ENCODE measurements at regions not wholly inside any gene's neighbourhood (a gene's known extent, or its start where the extent isn't known, plus 50 kb on each side); places are given as distances from the start of the nearest gene placed in this dataset.

DNA sequence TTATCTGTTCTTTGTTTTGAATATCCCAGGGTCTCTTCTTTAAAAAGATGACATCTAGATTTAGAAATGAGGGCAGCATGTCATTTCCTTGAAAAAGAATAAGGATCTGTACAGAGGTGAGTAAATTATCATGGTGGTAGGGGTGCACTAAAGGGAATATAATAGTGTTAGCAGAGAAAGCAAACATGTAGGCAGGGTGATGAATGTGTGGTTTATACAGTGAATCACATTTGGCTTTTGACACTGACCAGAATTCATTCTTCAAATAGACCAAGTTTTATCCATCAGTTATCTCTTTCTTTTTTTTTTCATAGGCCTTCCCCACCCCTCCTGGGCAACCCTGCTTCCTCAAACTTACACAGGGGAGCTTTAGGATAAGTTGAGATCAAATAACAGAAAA lies 184.5 kb upstream of the LRP1B start:
- Histone ChIP-seq H3K9me3 (no peaks in the 10 kb centered on the region), H3K4me1 (ENCODE audit: control insufficient read depth in 1 of 2, insufficient read depth in 2 of 2, low read depth in 1 of 2, low read length in 1 of 2) (no peaks in the 10 kb centered on the region), H3K4me3 (ENCODE audit: low read depth in 2 of 2, low read length in 1 of 2) (no peak overlapping the region), H3K27me3 (ENCODE audit: insufficient read depth) (no peaks in the 10 kb centered on the region), H3K36me3 (replicated peaks in 1 of 2; ENCODE audit: control insufficient read depth in 1 of 2, insufficient read depth in 2 of 2, low read length in 1 of 2) (no peaks in the 10 kb centered on the region), H3K9me2 (no peaks in the 10 kb centered on the region), H4K20me1 (ENCODE audit: insufficient read depth) (no peaks in the 10 kb centered on the region), H3K27ac (ENCODE audit: low read depth in 2 of 2, low read length in 1 of 2) (no peak overlapping the region), H3K4me2 (no peak overlapping the region), H3K79me2 (ENCODE audit: insufficient read depth) (no peaks in the 10 kb centered on the region), H3K9ac (no peak overlapping the region), H2AFZ (ENCODE audit: low read depth) (no peak overlapping the region), H3F3A (replicated peaks; ENCODE audit: insufficient read depth) (no peaks in the 10 kb centered on the region)
- CTCF ChIA-PET: no interaction called here
- POLR2A ChIA-PET: no interaction called here
- DNase-seq: no peak
- TF ChIP-seq, protein P1, sequence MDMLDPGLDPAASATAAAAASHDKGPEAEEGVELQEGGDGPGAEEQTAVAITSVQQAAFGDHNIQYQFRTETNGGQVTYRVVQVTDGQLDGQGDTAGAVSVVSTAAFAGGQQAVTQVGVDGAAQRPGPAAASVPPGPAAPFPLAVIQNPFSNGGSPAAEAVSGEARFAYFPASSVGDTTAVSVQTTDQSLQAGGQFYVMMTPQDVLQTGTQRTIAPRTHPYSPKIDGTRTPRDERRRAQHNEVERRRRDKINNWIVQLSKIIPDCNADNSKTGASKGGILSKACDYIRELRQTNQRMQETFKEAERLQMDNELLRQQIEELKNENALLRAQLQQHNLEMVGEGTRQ (IDR thresholded peaks at IDR 0.05; ENCODE audit: borderline replicate concordance, low read depth, low read length): no peak
- TF ChIP-seq, protein P2, sequence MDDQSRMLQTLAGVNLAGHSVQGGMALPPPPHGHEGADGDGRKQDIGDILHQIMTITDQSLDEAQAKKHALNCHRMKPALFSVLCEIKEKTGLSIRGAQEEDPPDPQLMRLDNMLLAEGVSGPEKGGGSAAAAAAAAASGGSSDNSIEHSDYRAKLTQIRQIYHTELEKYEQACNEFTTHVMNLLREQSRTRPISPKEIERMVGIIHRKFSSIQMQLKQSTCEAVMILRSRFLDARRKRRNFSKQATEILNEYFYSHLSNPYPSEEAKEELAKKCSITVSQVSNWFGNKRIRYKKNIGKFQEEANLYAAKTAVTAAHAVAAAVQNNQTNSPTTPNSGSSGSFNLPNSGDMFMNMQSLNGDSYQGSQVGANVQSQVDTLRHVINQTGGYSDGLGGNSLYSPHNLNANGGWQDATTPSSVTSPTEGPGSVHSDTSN (IDR thresholded peaks at IDR 0.05): 0 out of 2 replicates have a peak, but pooled peaks have one; percentile 24

DNA sequence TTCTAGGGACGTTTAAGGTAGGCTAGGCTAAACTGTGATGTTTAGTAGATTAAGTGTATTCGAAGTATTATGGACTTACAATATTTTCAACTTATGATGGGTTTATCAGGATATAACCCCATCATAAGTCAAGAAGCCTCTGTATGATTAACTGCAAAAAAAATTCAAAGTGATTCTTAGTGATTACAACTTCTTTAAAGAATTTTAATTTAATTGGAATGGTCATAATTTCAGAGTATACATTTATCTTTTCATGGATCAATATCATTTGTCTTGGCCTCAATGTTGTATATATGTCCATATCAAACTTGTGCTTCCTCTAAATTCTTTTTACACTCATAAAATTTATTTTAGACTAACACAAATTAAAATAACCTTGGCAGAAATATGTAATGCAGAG lies 183.3 kb upstream of the LRP1B start:
- Histone ChIP-seq H4K20me1 (ENCODE audit: insufficient read depth) (no peaks in the 10 kb centered on the region), H3K27ac (ENCODE audit: low read depth in 2 of 2, low read length in 1 of 2) (no peak overlapping the region), H2AFZ (ENCODE audit: low read depth) (no peak overlapping the region), H3K9me2 (no peaks in the 10 kb centered on the region), H3K4me2 (no peak overlapping the region), H3K4me1 (ENCODE audit: control insufficient read depth in 1 of 2, insufficient read depth in 2 of 2, low read depth in 1 of 2, low read length in 1 of 2) (no peaks in the 10 kb centered on the region), H3F3A (replicated peaks; ENCODE audit: insufficient read depth) (no peaks in the 10 kb centered on the region), H3K27me3 (ENCODE audit: insufficient read depth) (no peaks in the 10 kb centered on the region), H3K9me3 (no peaks in the 10 kb centered on the region), H3K36me3 (replicated peaks in 1 of 2; ENCODE audit: control insufficient read depth in 1 of 2, insufficient read depth in 2 of 2, low read length in 1 of 2) (no peaks in the 10 kb centered on the region), H3K9ac (no peak overlapping the region), H3K79me2 (ENCODE audit: insufficient read depth) (no peaks in the 10 kb centered on the region), H3K4me3 (ENCODE audit: low read depth in 2 of 2, low read length in 1 of 2) (no peak overlapping the region)
- 33% methylated on average over 2 of the region's 2 CpGs for WGBS (ENCODE audit: low lambda C conversion rate)
- DNase-seq: no peak
- TF ChIP-seq POLR2AphosphoS5 (IDR thresholded peaks at IDR 0.05; ENCODE audit: low read depth, low read length) (no peak), YY1 (IDR thresholded peaks at IDR 0.05; ENCODE audit: low read depth) (no peak), RAD21 (IDR thresholded peaks at IDR 0.05; ENCODE audit: low read length) (no peak)
- TF ChIP-seq, protein P3, sequence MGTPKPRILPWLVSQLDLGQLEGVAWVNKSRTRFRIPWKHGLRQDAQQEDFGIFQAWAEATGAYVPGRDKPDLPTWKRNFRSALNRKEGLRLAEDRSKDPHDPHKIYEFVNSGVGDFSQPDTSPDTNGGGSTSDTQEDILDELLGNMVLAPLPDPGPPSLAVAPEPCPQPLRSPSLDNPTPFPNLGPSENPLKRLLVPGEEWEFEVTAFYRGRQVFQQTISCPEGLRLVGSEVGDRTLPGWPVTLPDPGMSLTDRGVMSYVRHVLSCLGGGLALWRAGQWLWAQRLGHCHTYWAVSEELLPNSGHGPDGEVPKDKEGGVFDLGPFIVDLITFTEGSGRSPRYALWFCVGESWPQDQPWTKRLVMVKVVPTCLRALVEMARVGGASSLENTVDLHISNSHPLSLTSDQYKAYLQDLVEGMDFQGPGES (IDR thresholded peaks at IDR 0.05; ENCODE audit: low read depth, low read length): no peak
- ChIA-PET CTCF (no interaction called here), POLR2A (no interaction called here)

DNA sequence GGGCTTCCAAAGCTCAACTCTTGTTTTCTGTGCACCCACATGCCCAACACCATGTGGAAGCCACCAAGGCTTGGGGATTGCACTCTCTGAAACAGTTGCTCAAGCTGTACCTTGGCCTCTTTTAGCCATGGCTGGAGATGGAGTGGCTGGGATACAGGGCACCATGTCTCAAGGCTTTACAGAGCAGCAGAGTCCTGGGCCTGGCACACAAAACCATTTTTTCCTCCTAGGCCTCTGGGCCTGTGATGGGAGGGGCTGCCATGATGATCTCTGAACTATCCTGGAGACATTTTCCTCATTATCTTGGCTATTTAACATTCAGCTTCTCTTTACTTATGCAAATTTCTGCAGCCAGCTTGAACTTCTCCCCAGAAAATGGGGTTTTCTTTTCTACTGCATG lies 179.7 kb upstream of the LRP1B start:
- Histone ChIP-seq H3K9ac (no peak overlapping the region), H3K4me3 (ENCODE audit: low read depth in 2 of 2, low read length in 1 of 2) (no peak overlapping the region), H4K20me1 (ENCODE audit: insufficient read depth) (no peaks in the 10 kb centered on the region), H3K36me3 (replicated peaks in 1 of 2; ENCODE audit: control insufficient read depth in 1 of 2, insufficient read depth in 2 of 2, low read length in 1 of 2) (no peaks in the 10 kb centered on the region), H2AFZ (ENCODE audit: low read depth) (no peak overlapping the region), H3K27me3 (ENCODE audit: insufficient read depth) (no peaks in the 10 kb centered on the region), H3K4me2 (no peak overlapping the region), H3K4me1 (ENCODE audit: control insufficient read depth in 1 of 2, insufficient read depth in 2 of 2, low read depth in 1 of 2, low read length in 1 of 2) (peaks cover 0 to 4% of the 10 kb centered on the region in 2 experiments; a peak in 1 of 4 replicates), H3F3A (replicated peaks; ENCODE audit: insufficient read depth) (no peaks in the 10 kb centered on the region), H3K9me3 (no peaks in the 10 kb centered on the region), H3K9me2 (no peaks in the 10 kb centered on the region), H3K79me2 (ENCODE audit: insufficient read depth) (no peaks in the 10 kb centered on the region), H3K27ac (ENCODE audit: low read depth in 2 of 2, low read length in 1 of 2) (no peak overlapping the region)
- no peak for DNase-seq
- ChIA-PET POLR2A (no interaction called here), CTCF (no interaction called here)
- TF ChIP-seq RFX5 (IDR thresholded peaks at IDR 0.05; ENCODE audit: low read length) (no peak), TEAD4 (IDR thresholded peaks at IDR 0.05; ENCODE audit: borderline replicate concordance, insufficient read depth) (no peak), YY1 (IDR thresholded peaks at IDR 0.05; ENCODE audit: low read depth) (no peak), TAF1 (IDR thresholded peaks at IDR 0.05; ENCODE audit: borderline replicate concordance, low read depth, low read length) (no peak), TCF12 (IDR thresholded peaks at IDR 0.05) (no peak), MEF2A (IDR thresholded peaks at IDR 0.05; ENCODE audit: borderline replicate concordance, low read depth) (no peak)
- TF ChIP-seq, protein P4, sequence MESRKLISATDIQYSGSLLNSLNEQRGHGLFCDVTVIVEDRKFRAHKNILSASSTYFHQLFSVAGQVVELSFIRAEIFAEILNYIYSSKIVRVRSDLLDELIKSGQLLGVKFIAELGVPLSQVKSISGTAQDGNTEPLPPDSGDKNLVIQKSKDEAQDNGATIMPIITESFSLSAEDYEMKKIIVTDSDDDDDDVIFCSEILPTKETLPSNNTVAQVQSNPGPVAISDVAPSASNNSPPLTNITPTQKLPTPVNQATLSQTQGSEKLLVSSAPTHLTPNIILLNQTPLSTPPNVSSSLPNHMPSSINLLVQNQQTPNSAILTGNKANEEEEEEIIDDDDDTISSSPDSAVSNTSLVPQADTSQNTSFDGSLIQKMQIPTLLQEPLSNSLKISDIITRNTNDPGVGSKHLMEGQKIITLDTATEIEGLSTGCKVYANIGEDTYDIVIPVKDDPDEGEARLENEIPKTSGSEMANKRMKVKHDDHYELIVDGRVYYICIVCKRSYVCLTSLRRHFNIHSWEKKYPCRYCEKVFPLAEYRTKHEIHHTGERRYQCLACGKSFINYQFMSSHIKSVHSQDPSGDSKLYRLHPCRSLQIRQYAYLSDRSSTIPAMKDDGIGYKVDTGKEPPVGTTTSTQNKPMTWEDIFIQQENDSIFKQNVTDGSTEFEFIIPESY (IDR thresholded peaks at IDR 0.05; ENCODE audit: borderline replicate concordance, low read depth): no peak
